COLO668 (cell line): ENCODE measurements at regions not wholly inside any gene's neighbourhood (a gene's known extent, or its start where the extent isn't known, plus 50 kb on each side); places are given as distances from the start of the nearest gene placed in this dataset.
"Not testable (repeated sequence)": the region's sequence is repeated elsewhere in the genome, so short reads cannot be mapped to it uniquely, and the experiment has no call there.

ENCODE experiments used
- DNase-seq: peaks from one replicate; lab custom pipeline; 2025; ENCODE audit not compliant: unreplicated experiment; lab: John Stamatoyannopoulos, UW

GRCh38 chr20:29411458-29411820, 1846.0 kb upstream of the DEFB115 start:
- DNase-seq, result not testable (repeated sequence)

GRCh38 chr20:29419378-29419777, 1838.1 kb upstream of the DEFB115 start:
- DNase-seq, result no peak

- no peak for DNase-seq
Measured at GRCh38 chr20:29427201-29428060, 1830.0 kb upstream of the DEFB115 start.

- DNase-seq, result no peak
Measured at GRCh38 chr20:29430531-29430930, 1826.9 kb upstream of the DEFB115 start.

GRCh38 chr20:29440721-29441120, 1816.7 kb upstream of the DEFB115 start:
- DNase-seq, result not testable (repeated sequence)

- DNase-seq, result not testable (repeated sequence)
Measured at GRCh38 chr20:29443206-29443781, 1814.2 kb upstream of the DEFB115 start.

- no peak for DNase-seq
Measured at GRCh38 chr20:29443819-29444218, 1813.6 kb upstream of the DEFB115 start.

- DNase-seq, result not testable (repeated sequence)
Measured at GRCh38 chr20:29445050-29445907, 1812.2 kb upstream of the DEFB115 start.

- not testable (repeated sequence) for DNase-seq
Measured at GRCh38 chr20:29447517-29448484, 1809.7 kb upstream of the DEFB115 start.

- no peak for DNase-seq
Measured at GRCh38 chr20:29448806-29449470, 1808.5 kb upstream of the DEFB115 start.

- no peak for DNase-seq
Measured at GRCh38 chr20:29452186-29452585, 1805.3 kb upstream of the DEFB115 start.

GRCh38 chr20:29456987-29457693, 1800.3 kb upstream of the DEFB115 start:
- not testable (repeated sequence) for DNase-seq

GRCh38 chr20:29472606-29473005, 1784.9 kb upstream of the DEFB115 start:
- DNase-seq, result no peak

GRCh38 chr20:29492840-29493239, 1764.6 kb upstream of the DEFB115 start:
- DNase-seq, result not testable (repeated sequence)

GRCh38 chr20:29496767-29497166, 1760.7 kb upstream of the DEFB115 start:
- not testable (repeated sequence) for DNase-seq

- no peak for DNase-seq
Measured at GRCh38 chr20:29497261-29497671, 1760.2 kb upstream of the DEFB115 start.

- peak; percentile 4 for DNase-seq
Measured at GRCh38 chr20:29497684-29498083, 1759.8 kb upstream of the DEFB115 start.

- DNase-seq, result peak; percentile 4
Measured at GRCh38 chr20:29500738-29501137, 1756.7 kb upstream of the DEFB115 start.

GRCh38 chr20:29514634-29515033, 1742.8 kb upstream of the DEFB115 start:
- DNase-seq, result not testable (repeated sequence)
